Neutrophil (primary cell): ENCODE measurements at regions not wholly inside any gene's neighbourhood (a gene's known extent, or its start where the extent isn't known, plus 50 kb on each side); places are given as distances from the start of the nearest gene placed in this dataset.

ENCODE experiments used
- H3K27ac ChIP-seq: fragments of 200-600 bp; sonication (generic); 2 replicates; pipeline ENCODE4 v1.5.1; 2016; ENCODE audit warnings: mild to moderate bottlenecking, moderate library complexity
- H3K27me3 ChIP-seq: fragments of 200-600 bp; sonication (generic); 2 replicates; pipeline ENCODE4 v1.6.0; 2016; ENCODE audit warnings: mild to moderate bottlenecking
- H3K36me3 ChIP-seq: fragments of 200-600 bp; sonication (generic); 2 replicates; pipeline ENCODE4 v1.5.1; 2017
- H3K4me1 ChIP-seq, 2 experiments: fragments of 200-600 bp in 1 of 2; sonication (generic) in 1 of 2; 1 replicate in 1 of 2; 2 replicates in 1 of 2; pipeline versions ENCODE4 v1.5.1 to v1.6.1; 2013 to 2016; ENCODE audit warnings: low read depth in 1 of 2, low read length in 1 of 2, mild to moderate bottlenecking in 1 of 2, moderate library complexity in 1 of 2; ENCODE audit not compliant: control insufficient read depth in 1 of 2, insufficient read depth in 1 of 2
- H3K4me3 ChIP-seq, 2 experiments: fragments of 200-600 bp in 1 of 2; sonication (generic) in 1 of 2; 1 replicate in 1 of 2; 2 replicates in 1 of 2; pipeline ENCODE4 v1.5.1; 2013 to 2016; ENCODE audit warnings: low read depth in 1 of 2, low read length in 1 of 2, mild to moderate bottlenecking in 1 of 2, moderate library complexity in 1 of 2
- H3K9me3 ChIP-seq: fragments of 200-600 bp; sonication (generic); 2 replicates; pipeline ENCODE4 v1.5.1; 2016
- TF ChIP-seq, protein P1 (sequence below): fragments of 200-600 bp; sonication (generic); IDR thresholded peaks from 2 replicates; pipeline ENCODE4 v1.5.1; 2016; ENCODE audit warnings: antibody characterized with exemption

DNA sequence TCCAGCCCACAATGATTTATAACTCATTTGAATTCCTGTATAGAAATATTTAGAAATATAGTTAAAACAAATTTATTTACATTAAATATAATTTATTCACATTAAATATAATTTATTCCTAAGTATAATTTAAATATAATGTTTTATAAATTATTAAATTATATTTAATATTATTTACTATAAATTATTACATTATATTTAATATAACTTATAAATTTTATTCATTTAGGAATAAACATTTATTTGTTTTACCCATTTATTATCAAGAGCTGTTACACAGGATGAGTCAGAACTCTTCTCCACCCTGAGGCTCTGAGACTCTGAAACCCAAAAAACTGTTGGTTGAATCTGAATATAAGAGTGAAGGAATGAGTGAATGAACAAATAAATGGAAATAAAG is 170.9 kb upstream of the OBI1 start:
- Histone ChIP-seq H3K9me3 (no peaks in the 10 kb centered on the region), H3K36me3 (no peaks in the 10 kb centered on the region), H3K4me1 (no peaks in the 10 kb centered on the region), H3K4me3 (no peak overlapping the region), H3K27me3 (no peaks in the 10 kb centered on the region), H3K27ac (no peak overlapping the region)
- TF ChIP-seq, protein P1, sequence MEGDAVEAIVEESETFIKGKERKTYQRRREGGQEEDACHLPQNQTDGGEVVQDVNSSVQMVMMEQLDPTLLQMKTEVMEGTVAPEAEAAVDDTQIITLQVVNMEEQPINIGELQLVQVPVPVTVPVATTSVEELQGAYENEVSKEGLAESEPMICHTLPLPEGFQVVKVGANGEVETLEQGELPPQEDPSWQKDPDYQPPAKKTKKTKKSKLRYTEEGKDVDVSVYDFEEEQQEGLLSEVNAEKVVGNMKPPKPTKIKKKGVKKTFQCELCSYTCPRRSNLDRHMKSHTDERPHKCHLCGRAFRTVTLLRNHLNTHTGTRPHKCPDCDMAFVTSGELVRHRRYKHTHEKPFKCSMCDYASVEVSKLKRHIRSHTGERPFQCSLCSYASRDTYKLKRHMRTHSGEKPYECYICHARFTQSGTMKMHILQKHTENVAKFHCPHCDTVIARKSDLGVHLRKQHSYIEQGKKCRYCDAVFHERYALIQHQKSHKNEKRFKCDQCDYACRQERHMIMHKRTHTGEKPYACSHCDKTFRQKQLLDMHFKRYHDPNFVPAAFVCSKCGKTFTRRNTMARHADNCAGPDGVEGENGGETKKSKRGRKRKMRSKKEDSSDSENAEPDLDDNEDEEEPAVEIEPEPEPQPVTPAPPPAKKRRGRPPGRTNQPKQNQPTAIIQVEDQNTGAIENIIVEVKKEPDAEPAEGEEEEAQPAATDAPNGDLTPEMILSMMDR = no peak

DNA sequence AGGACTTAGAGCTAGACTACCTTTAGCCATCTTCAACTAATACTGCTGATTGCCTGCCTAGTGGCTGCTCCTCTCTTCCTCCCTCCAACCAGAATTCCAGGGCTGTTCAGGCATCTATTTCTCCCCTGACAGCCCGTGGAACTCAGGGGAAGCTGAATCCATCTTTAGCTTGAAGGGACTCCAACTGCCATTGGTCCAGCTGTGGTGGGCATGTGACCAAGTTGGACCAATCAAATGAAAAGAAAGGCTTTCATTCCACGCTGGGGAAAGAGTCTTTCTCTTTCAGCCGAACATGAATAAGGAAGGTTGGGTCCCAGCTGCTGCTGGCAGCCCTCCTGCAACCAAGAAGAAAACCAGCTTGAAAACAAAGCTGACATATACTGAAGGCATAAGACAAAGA is 168.5 kb upstream of the OBI1 start:
- Histone ChIP-seq H3K9me3 (no peaks in the 10 kb centered on the region), H3K27me3 (no peaks in the 10 kb centered on the region), H3K4me1 (no peaks in the 10 kb centered on the region), H3K36me3 (no peaks in the 10 kb centered on the region), H3K4me3 (no peak overlapping the region), H3K27ac (no peak overlapping the region)
- TF ChIP-seq, protein P1 = no peak

DNA sequence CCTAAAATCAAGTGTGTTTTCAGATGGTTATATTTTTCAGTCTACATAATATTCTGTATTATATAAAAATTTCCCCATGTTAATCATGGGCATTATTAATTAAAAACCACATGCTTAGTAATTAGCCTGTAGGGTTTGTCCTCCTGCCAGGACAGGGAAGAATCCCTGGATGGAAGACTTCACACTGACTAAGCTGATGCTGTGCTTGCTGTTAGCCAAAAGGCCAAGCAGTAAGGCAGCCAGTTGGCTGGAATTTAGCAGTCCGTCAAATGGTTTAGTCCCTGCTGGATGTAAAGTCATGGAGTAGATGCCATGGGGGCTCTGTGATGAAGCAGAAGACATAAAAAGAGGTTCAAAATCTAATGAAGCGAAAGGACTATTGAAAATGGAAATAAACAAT is 168.0 kb upstream of the OBI1 start:
- H3K4me3 ChIP-seq = no peak overlapping the region
- H3K36me3 ChIP-seq = no peaks in the 10 kb centered on the region
- H3K9me3 ChIP-seq = no peaks in the 10 kb centered on the region
- no peaks in the 10 kb centered on the region for H3K4me1 ChIP-seq
- H3K27me3 ChIP-seq = no peaks in the 10 kb centered on the region
- no peak overlapping the region for H3K27ac ChIP-seq
- TF ChIP-seq, protein P1 = no peak

DNA sequence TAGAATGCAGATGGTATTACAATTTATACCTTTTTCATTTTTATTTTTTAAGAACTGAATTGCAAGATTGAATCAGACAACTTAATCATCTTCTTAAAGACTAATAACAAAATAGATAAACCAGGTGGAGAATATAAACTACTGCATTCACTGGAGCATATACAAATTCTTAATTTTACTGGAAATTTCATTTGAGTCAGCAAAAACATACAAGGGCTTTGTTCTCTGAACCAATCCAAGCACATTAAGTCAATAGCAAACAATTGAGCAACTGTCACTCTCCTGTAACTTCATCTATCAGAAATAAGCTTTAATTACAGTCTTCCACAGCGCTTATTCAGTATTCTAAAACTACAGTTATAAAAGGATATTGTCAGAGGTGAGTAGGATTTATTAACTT is 167.4 kb upstream of the OBI1 start:
- Histone ChIP-seq H3K36me3 (no peaks in the 10 kb centered on the region), H3K4me3 (no peak overlapping the region), H3K27ac (no peak overlapping the region), H3K4me1 (no peaks in the 10 kb centered on the region), H3K9me3 (no peaks in the 10 kb centered on the region), H3K27me3 (no peaks in the 10 kb centered on the region)
- TF ChIP-seq, protein P1 = no peak

DNA sequence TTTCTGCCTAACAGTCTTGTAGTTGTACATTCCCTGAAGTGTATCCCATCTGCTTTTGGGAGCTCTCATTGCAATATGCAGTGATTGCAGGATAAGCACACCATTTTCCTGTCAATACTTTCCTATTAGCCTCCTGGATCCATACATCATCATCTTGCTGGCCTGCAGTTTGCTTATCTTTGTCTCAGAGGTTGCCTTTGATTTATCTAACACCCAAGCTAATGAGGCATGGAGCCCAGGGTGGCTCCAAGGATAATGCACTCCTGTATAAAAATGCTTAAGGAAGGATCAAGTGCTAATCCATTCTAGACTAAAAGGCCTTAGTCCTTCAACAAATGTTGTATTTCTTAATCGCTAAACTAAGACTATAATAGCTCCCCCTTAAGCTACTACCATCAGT is 161.6 kb upstream of the OBI1 start:
- no peak overlapping the region for H3K4me3 ChIP-seq
- H3K27ac ChIP-seq = no peak overlapping the region
- no peaks in the 10 kb centered on the region for H3K9me3 ChIP-seq
- no peaks in the 10 kb centered on the region for H3K36me3 ChIP-seq
- H3K4me1 ChIP-seq = no peaks in the 10 kb centered on the region
- TF ChIP-seq, protein P1 = no peak
- no peaks in the 10 kb centered on the region for H3K27me3 ChIP-seq

DNA sequence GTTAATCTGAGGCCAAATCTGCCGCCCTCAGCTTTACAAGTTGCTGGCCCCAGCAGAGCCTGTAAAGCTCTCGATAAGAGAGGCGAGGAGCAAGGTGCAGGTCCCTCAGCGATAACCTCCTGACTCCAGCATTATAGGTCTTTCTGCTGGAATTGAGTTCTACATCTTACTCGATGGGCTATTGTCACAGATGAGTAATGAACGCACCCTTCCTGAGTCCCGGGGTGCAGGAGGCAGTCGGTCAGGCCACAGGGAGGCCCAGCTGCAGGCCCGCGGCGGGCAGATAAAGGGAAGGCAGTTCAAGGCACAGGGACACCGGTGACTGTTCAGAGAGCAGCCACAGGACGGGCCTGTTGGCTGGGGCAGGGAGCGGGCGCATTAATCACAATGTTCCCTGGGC is 157.6 kb upstream of the OBI1 start:
- no peaks in the 10 kb centered on the region for H3K36me3 ChIP-seq
- no peaks in the 10 kb centered on the region for H3K27me3 ChIP-seq
- no peaks in the 10 kb centered on the region for H3K4me1 ChIP-seq
- TF ChIP-seq, protein P1 = no peak
- H3K4me3 ChIP-seq = no peak overlapping the region
- H3K9me3 ChIP-seq = no peaks in the 10 kb centered on the region
- no peak overlapping the region for H3K27ac ChIP-seq
